Non-pigmented ciliary epithelial cell (primary cell): ENCODE measurements at regions not wholly inside any gene's neighbourhood (a gene's known extent, or its start where the extent isn't known, plus 50 kb on each side); places are given as distances from the start of the nearest gene placed in this dataset.
A peak's percentile ranks its signal among the peaks of the same experiment; 100 is the strongest.

Source experiments
- DNase-seq: peaks from one replicate; pipeline ENCODE4 v3.0.0-alpha.2; 2010; ENCODE audit warnings: low read depth

DNA sequence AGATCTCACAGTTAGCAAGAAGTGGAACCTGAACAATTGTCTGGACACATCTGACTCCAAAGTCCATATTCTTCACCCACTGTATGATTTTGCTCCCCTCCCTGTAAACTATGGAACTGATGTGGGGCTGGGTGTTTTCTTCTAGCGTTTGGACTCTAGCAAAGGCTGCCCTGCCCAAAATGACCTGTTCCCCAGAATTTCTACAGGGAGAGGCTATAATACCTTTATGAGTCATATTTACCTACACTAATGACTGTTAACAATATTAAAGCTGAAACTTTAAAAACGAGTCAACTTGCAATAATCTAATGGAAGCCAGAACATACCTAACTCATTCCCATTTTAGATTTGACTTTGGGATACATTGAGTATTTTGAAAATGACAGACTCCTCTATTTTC is 531.2 kb upstream of the CFAP20DC start:
- DNase-seq: no peak

GRCh38 chr3:59580499-59580898 is 530.7 kb upstream of the CFAP20DC start:
- DNase-seq: no peak

DNA sequence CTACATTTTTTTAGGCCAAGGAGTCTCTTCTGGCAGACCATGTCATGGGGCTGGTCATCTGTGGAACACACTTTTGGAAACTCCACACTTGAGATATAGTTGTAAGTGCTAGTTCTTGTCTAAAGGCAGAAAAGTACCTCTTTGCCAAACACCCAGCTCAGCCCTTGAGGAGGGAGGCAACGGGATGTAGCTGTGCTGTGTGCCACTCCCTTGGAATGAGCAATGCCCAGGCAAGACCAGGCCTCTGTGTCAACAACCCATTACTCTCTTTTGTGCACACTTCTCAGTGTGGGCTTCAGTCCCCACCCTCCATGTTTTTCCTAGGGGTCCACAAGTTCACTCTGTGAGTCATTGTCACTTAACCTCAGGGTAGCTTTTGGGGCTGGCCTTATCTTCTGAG is 528.3 kb upstream of the CFAP20DC start:
- DNase-seq: no peak

GRCh38 chr3:59576606-59577005 is 526.8 kb upstream of the CFAP20DC start:
- DNase-seq: no peak

DNA sequence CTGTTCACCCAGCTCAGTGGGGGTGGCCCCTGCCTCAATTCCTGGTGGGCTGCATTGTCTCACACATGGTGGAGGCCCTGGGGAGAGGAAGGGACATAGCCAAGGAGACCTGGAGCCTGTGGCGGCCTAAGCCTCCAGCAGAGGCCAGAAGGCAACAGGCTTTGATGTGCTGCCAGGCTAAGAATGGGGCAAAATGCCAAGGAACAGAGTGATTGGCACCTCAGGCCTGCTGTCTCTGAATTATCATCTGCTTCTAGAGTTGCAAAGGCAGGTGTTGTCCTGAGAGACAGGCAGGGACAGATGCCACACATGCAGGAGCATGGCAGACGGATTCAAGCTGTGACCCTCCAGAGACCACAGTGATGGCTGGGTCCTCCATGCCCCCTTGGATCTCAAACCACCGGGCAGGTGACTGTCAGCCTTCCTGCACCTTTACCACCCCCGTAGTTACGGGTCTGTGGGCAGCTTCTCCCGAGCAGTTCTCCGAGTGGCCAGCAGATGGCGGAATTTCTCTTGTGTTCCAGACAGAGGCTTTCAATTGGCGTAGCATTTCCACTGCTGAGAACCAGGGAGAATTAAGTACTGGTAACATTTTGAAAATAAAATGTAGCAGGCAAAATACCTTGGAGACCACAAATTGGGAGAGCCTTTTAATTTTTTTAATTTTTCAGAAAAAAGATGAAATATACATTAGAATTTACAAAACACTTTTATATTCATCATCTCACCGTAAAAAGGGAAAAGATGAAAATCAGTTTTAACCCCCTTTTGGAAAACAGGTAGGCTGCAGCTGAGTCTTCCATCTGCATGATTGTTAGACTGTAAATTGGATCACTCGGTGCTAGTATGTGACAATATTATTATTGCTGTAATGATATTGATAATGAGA is 525.5 kb upstream of the CFAP20DC start:
- no peak for DNase-seq

DNA sequence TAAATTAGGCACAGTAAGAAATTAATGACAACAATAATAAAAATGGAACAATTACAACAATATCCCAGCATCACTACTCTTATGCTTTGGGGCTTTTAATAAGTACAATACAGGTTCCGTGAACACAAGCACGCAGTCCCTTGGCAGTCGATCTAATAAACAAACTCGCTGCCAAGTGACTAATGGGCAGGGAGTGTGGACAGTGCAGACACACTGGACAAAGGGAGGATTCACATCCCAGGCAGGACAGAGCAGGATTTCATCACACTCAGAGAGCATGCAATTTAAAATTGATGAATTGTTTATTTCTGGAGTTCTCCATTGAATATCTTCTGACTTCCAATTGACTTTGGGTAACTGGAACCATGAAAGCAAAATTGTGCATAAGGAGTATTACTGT is 524.1 kb upstream of the CFAP20DC start:
- DNase-seq: no peak

- no peak for DNase-seq
These were observed 522.3 kb upstream of the CFAP20DC start for GRCh38 chr3:59572106-59572505.

GRCh38 chr3:59570806-59571205 is 521.0 kb upstream of the CFAP20DC start:
- DNase-seq: no peak

DNA sequence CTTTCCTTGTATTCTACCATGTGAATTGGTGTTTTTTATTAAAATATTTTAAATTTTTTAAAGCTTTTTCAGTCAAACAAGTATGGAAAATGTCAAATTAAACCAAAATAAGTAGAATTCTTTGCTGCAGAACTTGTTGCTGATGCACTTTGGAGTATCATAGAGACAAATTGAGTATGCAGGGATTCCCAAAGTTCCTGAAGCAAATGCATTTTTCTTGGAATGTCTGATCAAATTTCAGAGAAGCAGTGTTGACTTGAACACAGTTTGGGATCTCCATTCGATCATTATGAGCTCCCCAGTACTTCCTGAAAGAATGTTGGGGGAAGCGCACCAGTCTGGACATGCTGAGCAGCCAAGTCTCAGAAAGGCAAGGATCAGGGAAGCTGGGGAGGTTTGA is 517.8 kb upstream of the CFAP20DC start:
- no peak for DNase-seq

DNA sequence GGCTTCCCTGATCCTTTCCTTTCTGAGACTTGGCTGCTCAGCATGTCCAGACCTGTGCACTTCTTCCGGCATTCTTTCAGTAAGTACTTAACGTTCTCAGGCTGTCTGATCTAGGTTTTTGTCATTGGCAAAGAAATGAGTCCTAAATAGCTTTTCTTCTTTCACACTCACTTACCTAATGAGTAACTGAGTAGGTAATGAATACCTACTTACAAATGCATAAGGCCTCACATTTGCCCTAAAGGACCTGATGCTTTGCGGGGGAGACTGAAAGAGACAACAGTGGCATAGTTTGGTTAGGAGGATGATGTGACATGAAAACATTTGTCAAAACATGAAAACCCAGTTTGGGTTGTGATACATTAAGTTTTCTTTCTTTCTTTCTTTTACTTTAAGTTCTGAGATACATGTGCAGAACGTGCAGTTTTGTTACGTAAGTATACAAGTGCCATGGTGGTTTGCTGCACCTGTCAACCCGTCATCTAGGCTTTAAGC is 516.7 kb upstream of the CFAP20DC start:
- DNase-seq: no peak

DNA sequence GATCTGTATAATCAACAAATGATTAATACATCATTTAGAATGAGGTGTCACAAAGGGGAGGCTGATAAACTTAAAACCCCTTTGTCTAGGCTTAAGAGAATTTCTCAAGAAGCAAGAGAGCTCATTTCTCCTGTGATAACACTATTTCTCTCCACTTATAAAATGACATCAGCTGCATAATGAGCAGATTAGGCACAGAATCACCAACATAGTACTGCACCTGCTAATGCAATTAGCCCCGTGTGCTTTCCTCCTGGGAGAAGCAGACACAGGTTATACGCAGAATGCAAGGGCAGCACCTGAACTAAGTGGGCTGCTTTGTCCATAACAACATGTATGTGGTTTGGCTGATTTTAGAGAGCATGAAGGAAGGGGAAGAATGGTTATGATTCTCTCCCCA is 515.3 kb upstream of the CFAP20DC start:
- no peak for DNase-seq

GRCh38 chr3:59563966-59564365 is 514.1 kb upstream of the CFAP20DC start:
- no peak for DNase-seq

GRCh38 chr3:59563072-59563605 is 513.3 kb upstream of the CFAP20DC start:
- no peak for DNase-seq

- DNase-seq: peak; percentile 98
These were observed 510.1 kb upstream of the CFAP20DC start for GRCh38 chr3:59559721-59560435.

GRCh38 chr3:59558906-59559720 is 509.3 kb upstream of the CFAP20DC start:
- DNase-seq: no peak

DNA sequence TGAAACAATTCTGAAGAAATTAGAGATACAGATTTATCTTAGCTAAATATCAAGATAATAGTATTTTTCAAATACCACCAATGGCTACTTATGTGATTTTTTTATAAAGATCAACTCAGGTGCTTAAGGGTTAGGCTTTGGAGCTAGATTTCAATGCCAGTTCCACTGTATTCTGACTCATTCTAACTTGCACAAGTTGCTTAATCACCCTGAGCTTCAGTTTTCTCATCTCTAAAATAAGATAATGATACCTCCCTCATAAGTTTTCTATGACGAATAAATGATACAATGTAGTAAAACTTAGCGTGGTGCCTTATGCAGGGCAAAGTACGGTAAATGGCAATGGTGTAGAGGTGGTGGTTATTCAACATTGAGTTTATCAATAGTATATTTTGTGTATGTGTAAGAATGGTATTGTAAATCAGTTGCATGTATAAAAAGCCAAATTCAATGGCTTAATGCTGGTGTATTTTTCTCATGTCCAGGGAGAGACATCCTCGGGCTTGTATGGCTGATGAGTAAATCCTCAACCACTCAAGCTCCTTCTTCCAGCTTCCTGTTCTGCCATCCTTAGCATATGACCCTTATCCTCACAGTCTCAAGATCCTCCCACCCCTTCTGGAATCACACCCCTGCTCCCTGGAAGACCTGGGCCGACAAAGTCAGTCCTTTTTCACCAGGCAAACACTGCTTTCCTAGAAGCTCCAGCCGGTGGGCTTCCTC is 505.9 kb upstream of the CFAP20DC start:
- DNase-seq: no peak

DNA sequence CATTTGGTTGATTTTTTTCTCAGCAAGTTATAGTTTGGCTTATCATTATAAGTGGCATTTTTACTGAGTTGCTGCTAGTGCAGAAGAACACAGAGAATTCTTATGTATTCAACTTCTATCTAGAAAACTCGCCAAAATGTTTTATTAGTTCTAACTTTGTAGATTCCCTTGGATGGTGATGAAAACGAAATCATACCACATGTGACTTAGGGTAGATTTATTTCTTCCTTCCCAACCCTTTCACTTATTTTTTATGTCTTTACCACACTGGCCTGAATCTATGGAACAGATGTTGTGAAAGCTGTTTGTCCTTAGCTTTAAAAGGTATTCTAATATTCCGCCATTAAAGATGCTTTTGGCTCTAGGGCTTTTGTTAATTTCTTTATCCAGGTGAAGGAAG is 503.3 kb upstream of the CFAP20DC start:
- no peak for DNase-seq

DNA sequence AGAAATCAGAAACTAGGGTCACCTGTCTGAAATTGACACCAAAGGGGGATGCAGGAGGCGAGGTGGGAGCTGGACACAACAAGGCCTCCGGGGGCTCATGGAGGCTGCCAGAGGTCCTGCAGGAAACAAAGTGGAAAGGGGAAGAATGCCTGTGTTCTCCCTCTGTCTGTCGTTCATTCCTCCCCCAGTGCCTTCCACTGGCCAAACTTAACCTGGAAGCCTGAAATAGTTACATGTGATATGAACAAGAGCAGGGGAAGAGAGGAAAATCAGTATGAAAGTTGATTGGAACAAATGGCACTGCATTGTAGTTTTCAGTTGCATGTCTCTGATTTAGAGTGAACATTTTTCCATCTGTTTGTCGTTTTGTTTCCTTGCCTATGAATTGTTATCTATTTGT is 502.0 kb upstream of the CFAP20DC start:
- no peak for DNase-seq

DNA sequence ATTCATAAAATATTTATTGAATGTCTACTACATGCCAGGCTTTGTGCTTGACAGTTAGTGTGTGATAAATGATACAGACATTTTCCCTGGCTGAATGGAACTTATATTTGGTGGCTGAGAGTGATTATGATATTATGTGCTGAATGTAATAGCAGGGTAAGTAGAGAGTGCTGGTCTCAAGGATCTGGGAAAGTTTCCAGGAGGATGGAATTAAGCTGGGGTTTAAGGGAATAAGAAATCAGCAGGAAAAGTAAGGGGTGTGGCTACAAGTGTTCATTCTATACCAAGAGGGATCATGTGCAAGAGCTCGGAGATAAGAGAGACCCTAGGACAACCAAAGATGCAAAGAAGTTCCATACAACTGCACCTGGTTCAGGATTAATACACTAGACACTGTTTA is 500.1 kb upstream of the CFAP20DC start:
- no peak for DNase-seq

- no peak for DNase-seq
These were observed 498.0 kb upstream of the CFAP20DC start for GRCh38 chr3:59547874-59548273.

DNA sequence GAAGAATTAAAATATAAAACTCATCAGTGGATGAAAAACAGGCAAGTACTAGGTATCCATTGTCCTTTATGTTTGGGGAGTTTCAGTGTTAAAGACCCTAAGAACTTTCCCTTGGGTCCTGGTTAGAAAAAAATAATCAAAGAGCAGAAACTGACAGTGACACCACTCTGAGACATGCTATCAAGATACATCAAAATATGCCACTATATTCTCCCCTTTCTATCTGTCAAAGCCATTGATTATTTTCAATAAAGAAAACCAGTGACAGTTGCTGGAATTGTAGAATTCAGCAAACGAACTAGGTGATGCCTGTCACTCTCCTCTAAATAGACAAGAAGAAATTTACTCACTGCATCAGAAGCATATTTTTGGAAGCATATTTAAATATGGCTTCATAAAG is 496.7 kb upstream of the CFAP20DC start:
- DNase-seq: no peak

- DNase-seq: no peak
These were observed 495.5 kb upstream of the CFAP20DC start for GRCh38 chr3:59545374-59545773.
